GM23338 (cell line): ENCODE measurements at regions not wholly inside any gene's neighbourhood (a gene's known extent, or its start where the extent isn't known, plus 50 kb on each side); places are given as distances from the start of the nearest gene placed in this dataset.

Experiments
- ATAC-seq: fragments of 200-7000 bp; cut with Tn5 transposase; 3 replicates; pipeline ENCODE4 v1.9.1; 2020
- DNase-seq: peaks from one replicate; pipeline ENCODE4 v3.0.0-alpha.2; 2015; ENCODE audit warnings: low spot score
- H2AFZ ChIP-seq: fragments of 200-600 bp; sonication (generic); 2 replicates; pipeline ENCODE4 v1.8.0; 2016; ENCODE audit warnings: antibody characterized with exemption, mild to moderate bottlenecking, moderate library complexity
- H3F3A ChIP-seq: fragments of 200-600 bp; sonication (generic); replicated peaks from 2 replicates; pipeline ENCODE4 v1.8.0; 2017; ENCODE audit warnings: antibody characterized with exemption, mixed run types, low read depth
- H3K27ac ChIP-seq: fragments of 200-600 bp; sonication (generic); 2 replicates; pipeline ENCODE4 v1.6.1; 2016; ENCODE audit warnings: low read depth
- H3K27me3 ChIP-seq: fragments of 200-600 bp; sonication (generic); 2 replicates; pipeline ENCODE4 v1.8.0; 2016; ENCODE audit warnings: mild to moderate bottlenecking, mixed run types, moderate library complexity; ENCODE audit not compliant: insufficient read depth
- H3K36me3 ChIP-seq: fragments of 200-600 bp; sonication (generic); 2 replicates; pipeline ENCODE4 v1.8.0; 2016; ENCODE audit warnings: mild to moderate bottlenecking; ENCODE audit not compliant: insufficient read depth
- H3K4me1 ChIP-seq: fragments of 200-600 bp; sonication (generic); 2 replicates; pipeline ENCODE4 v1.8.0; 2016; ENCODE audit warnings: mild to moderate bottlenecking, moderate library complexity; ENCODE audit not compliant: insufficient read depth
- H3K4me2 ChIP-seq: fragments of 200-600 bp; sonication (generic); 2 replicates; pipeline ENCODE4 v1.7.1; 2017; ENCODE audit warnings: mixed run types
- H3K4me3 ChIP-seq: fragments of 200-600 bp; sonication (generic); 2 replicates; pipeline ENCODE4 v1.6.1; 2016; ENCODE audit warnings: mixed run types
- H3K79me2 ChIP-seq: fragments of 200-600 bp; sonication (generic); replicated peaks from 2 replicates; pipeline ENCODE4 v1.8.0; 2017; ENCODE audit warnings: mild to moderate bottlenecking; ENCODE audit not compliant: insufficient read depth
- H3K9me2 ChIP-seq: fragments of 200-600 bp; sonication (generic); 2 replicates; pipeline ENCODE4 v1.8.0; 2017; ENCODE audit not compliant: insufficient read depth
- H4K20me1 ChIP-seq: fragments of 200-600 bp; sonication (generic); replicated peaks from 2 replicates; pipeline ENCODE4 v1.8.0; 2017; ENCODE audit warnings: mild to moderate bottlenecking; ENCODE audit not compliant: insufficient read depth
- H3K27ac Mint-ChIP-seq: 2 replicates; pipeline ENCODE4 v1.8.0; 2020; ENCODE audit warnings: inconsistent platforms, mild to moderate bottlenecking, moderate library complexity, mixed read lengths
- H3K27me3 Mint-ChIP-seq: 3 replicates; pipeline ENCODE4 v1.8.0; 2022; ENCODE audit warnings: low read depth, mild to moderate bottlenecking, moderate library complexity, mixed read lengths, inconsistent platforms; ENCODE audit not compliant: insufficient read depth, poor library complexity
- H3K36me3 Mint-ChIP-seq: 3 replicates; pipeline ENCODE4 v1.8.0; 2021; ENCODE audit warnings: low read depth, mild to moderate bottlenecking, inconsistent platforms, moderate library complexity, mixed read lengths
- H3K4me1 Mint-ChIP-seq: 3 replicates; pipeline ENCODE4 v1.8.0; 2020; ENCODE audit warnings: mild to moderate bottlenecking, inconsistent platforms, mixed read lengths
- H3K4me3 Mint-ChIP-seq: 3 replicates; pipeline ENCODE4 v1.8.0; 2021; ENCODE audit warnings: moderate library complexity, mild to moderate bottlenecking, inconsistent platforms, mixed read lengths
- H3K9me3 Mint-ChIP-seq: 3 replicates; pipeline ENCODE4 v1.8.0; 2020; ENCODE audit warnings: moderate library complexity, mild to moderate bottlenecking, inconsistent platforms, mixed read lengths
- CREB1 ChIP-seq: fragments of 250-450 bp; sonication (Bioruptor Pico); IDR thresholded peaks from 2 replicates; pipeline ENCODE4 v1.5.0; 2020; ENCODE audit warnings: low read depth, mild to moderate bottlenecking, moderate library complexity
- CTCF ChIP-seq, 2 experiments: fragments of 200-600 bp in 1 of 2; sonication (generic) in 1 of 2; conservative IDR thresholded peaks; 2 replicates each; pipeline versions ENCODE4 v1.5.1 to v1.6.1; 2016 to 2017; ENCODE audit warnings: antibody characterized with exemption in 2 of 2, low read depth in 2 of 2, mild to moderate bottlenecking in 2 of 2, moderate library complexity in 1 of 2
- ETS1 ChIP-seq: IDR thresholded peaks from 2 replicates; pipeline ENCODE4 v1.6.1; 2016; ENCODE audit warnings: antibody characterized with exemption
- EZH2 ChIP-seq: fragments of 200-600 bp; sonication (generic); IDR thresholded peaks from one replicate; pipeline ENCODE4 v1.8.0; 2017; ENCODE audit warnings: antibody characterized with exemption, mild to moderate bottlenecking, low read depth; ENCODE audit not compliant: unreplicated experiment
- EZH2phosphoT487 ChIP-seq: fragments of 200-600 bp; sonication (generic); IDR thresholded peaks from one replicate; pipeline ENCODE4 v1.8.1; 2018; ENCODE audit warnings: antibody characterized with exemption; ENCODE audit not compliant: unreplicated experiment
- JUNB ChIP-seq: IDR thresholded peaks from one replicate; pipeline ENCODE4 v1.6.1; 2016; ENCODE audit warnings: antibody characterized with exemption; ENCODE audit not compliant: unreplicated experiment
- NANOG ChIP-seq: IDR thresholded peaks from 2 replicates; pipeline ENCODE4 v1.6.1; 2016; ENCODE audit warnings: antibody characterized with exemption, borderline replicate concordance
- POLR2AphosphoS5 ChIP-seq: IDR thresholded peaks from 2 replicates; pipeline ENCODE4 v1.6.1; 2016; ENCODE audit warnings: antibody characterized with exemption, low read depth
- REST ChIP-seq: IDR thresholded peaks from one replicate; pipeline ENCODE4 v1.6.1; 2018; ENCODE audit warnings: antibody characterized with exemption; ENCODE audit not compliant: unreplicated experiment
- STAT1 ChIP-seq: IDR thresholded peaks from one replicate; pipeline ENCODE4 v1.6.1; 2016; ENCODE audit warnings: antibody characterized with exemption; ENCODE audit not compliant: unreplicated experiment
- ZNF114 ChIP-seq: fragments of 250-450 bp; sonication (Bioruptor Pico); IDR thresholded peaks from 2 replicates; pipeline ENCODE4 v1.5.0; 2020; ENCODE audit warnings: mild to moderate bottlenecking, moderate library complexity
- ZNF331 ChIP-seq: fragments of 250-450 bp; sonication (Bioruptor Pico); IDR thresholded peaks from 2 replicates; pipeline ENCODE4 v1.5.0; 2020; ENCODE audit warnings: low read depth, mild to moderate bottlenecking, moderate library complexity
- ZNF462 ChIP-seq: fragments of 250-450 bp; sonication (Bioruptor Pico); IDR thresholded peaks from 2 replicates; pipeline ENCODE4 v1.5.0; 2020; ENCODE audit warnings: mild to moderate bottlenecking, moderate library complexity

GRCh38 chr18:78919956-78920355 lies 59.7 kb upstream of the SALL3 start:
- H4K20me1 ChIP-seq, result no peaks in the 10 kb centered on the region
- no peaks in the 10 kb centered on the region for H3K27me3 Mint-ChIP-seq

More at GRCh38 chr18:78919956-78920355, 59.7 kb upstream of the SALL3 start:
- DNase-seq (no peak), ATAC-seq (no peak)
- Histone ChIP-seq H3K79me2 (no peaks in the 10 kb centered on the region), H3K36me3 (no peaks in the 10 kb centered on the region), H3K4me1 (no peaks in the 10 kb centered on the region), H3K9me2 (no peaks in the 10 kb centered on the region), H3F3A (no peaks in the 10 kb centered on the region), H3K27ac (no peak overlapping the region), H3K27me3 (no peaks in the 10 kb centered on the region), H2AFZ (no peak overlapping the region), H3K4me2 (no peak overlapping the region), H3K4me3 (no peak overlapping the region)
- H3K4me1 Mint-ChIP-seq, result no peaks in the 10 kb centered on the region
- no peak overlapping the region for H3K27ac Mint-ChIP-seq
- H3K9me3 Mint-ChIP-seq, result peaks cover 38% of the 10 kb centered on the region
- TF ChIP-seq EZH2phosphoT487 (no peak), CTCF (conservative IDR thresholded peaks at IDR 0.05; ENCODE audit: low read depth in 2 of 2) (no peak), CREB1 (CRISPR knock-in tag) (no peak), JUNB (no peak), ZNF462 (CRISPR knock-in tag) (no peak), REST (no peak), ETS1 (no peak), EZH2 (no peak), STAT1 (no peak), ZNF331 (no peak), NANOG (no peak), POLR2AphosphoS5 (no peak), ZNF114 (CRISPR knock-in tag) (no peak)
- H3K36me3 Mint-ChIP-seq, result peaks cover 18% of the 10 kb centered on the region
- H3K4me3 Mint-ChIP-seq, result no peak overlapping the region
